SK-N-SH (cell line): ENCODE measurements at regions not wholly inside any gene's neighbourhood (a gene's known extent, or its start where the extent isn't known, plus 50 kb on each side); places are given as distances from the start of the nearest gene placed in this dataset.
"Not testable (repeated sequence)": the region's sequence is repeated elsewhere in the genome, so short reads cannot be mapped to it uniquely, and the experiment has no call there.

Experiments
- CTCF ChIA-PET: fragments of 300-600, 350-600 bp; formaldehyde crosslinking; extraction: SDS; loops from one replicate; lab custom pipeline; 2021; lab: Yijun Ruan, JAX
- POLR2A ChIA-PET: fragments of 350-600 bp; sonication (Branson Sonifier 250); formaldehyde crosslinking; extraction: SDS; loops from one replicate; lab custom pipeline; 2020; ENCODE audit warnings: antibody characterized with exemption, inconsistent platforms; lab: Yijun Ruan, JAX
- DNase-seq: peaks from one replicate; pipeline ENCODE4 v3.0.0; 2012
- H2AFZ ChIP-seq: fragments of 200-600 bp; sonication (generic); 2 replicates; pipeline ENCODE4 v1.8.1; 2016; ENCODE audit warnings: antibody characterized with exemption, mild to moderate bottlenecking, low read depth
- H3F3A ChIP-seq: fragments of 200-600 bp; sonication (generic); replicated peaks from 2 replicates; pipeline ENCODE3; 2016; ENCODE audit warnings: antibody characterized with exemption, mild to moderate bottlenecking; ENCODE audit not compliant: insufficient read depth
- H3K27ac ChIP-seq, 2 experiments: fragments of 200-500 bp in 1 of 2; fragments of 200-600 bp in 1 of 2; sonication (Bioruptor generic) in 1 of 2; sonication (generic), shearing (Covaris generic) in 1 of 2; 2 replicates each; pipeline versions ENCODE4 v1.5.1 to v1.6.1; 2014 to 2016; ENCODE audit warnings: low read depth in 2 of 2, inconsistent platforms in 1 of 2, low read length in 1 of 2, mild to moderate bottlenecking in 1 of 2, mixed read lengths in 1 of 2
- H3K27me3 ChIP-seq: fragments of 200-600 bp; sonication (generic), shearing (Covaris generic); 2 replicates; pipeline ENCODE4 v1.6.1; 2016; ENCODE audit warnings: mixed run types; ENCODE audit not compliant: insufficient read depth
- H3K36me3 ChIP-seq, 2 experiments: fragments of 200-500 bp in 1 of 2; fragments of 200-600 bp in 1 of 2; sonication (Bioruptor generic) in 1 of 2; sonication (generic) in 1 of 2; replicated peaks in 1 of 2; 2 replicates each; pipeline versions ENCODE3 to v1.5.1; 2014 to 2016; ENCODE audit warnings: low read length in 1 of 2, mild to moderate bottlenecking in 1 of 2; ENCODE audit not compliant: insufficient read depth in 2 of 2, control insufficient read depth in 1 of 2
- H3K4me1 ChIP-seq, 2 experiments: fragments of 200-500 bp in 1 of 2; fragments of 200-600 bp in 1 of 2; sonication (Bioruptor generic) in 1 of 2; sonication (generic), shearing (Covaris generic) in 1 of 2; 2 replicates each; pipeline versions ENCODE4 v1.5.1 to v1.6.1; 2014 to 2016; ENCODE audit warnings: low read depth in 1 of 2, low read length in 1 of 2, mixed run types in 1 of 2; ENCODE audit not compliant: insufficient read depth in 2 of 2, control insufficient read depth in 1 of 2
- H3K4me2 ChIP-seq: fragments of 200-600 bp; sonication (generic), shearing (Covaris generic); 2 replicates; pipeline ENCODE4 v1.6.1; 2017; ENCODE audit warnings: mixed run types
- H3K4me3 ChIP-seq, 2 experiments: fragments of 200-500 bp in 1 of 2; fragments of 200-600 bp in 1 of 2; sonication (Bioruptor generic) in 1 of 2; sonication (generic), shearing (Covaris generic) in 1 of 2; 2 replicates each; pipeline versions ENCODE4 v1.5.1 to v1.8.1; 2014 to 2016; ENCODE audit warnings: low read depth in 2 of 2, inconsistent platforms in 1 of 2, low read length in 1 of 2, mild to moderate bottlenecking in 1 of 2, mixed read lengths in 1 of 2, moderate library complexity in 1 of 2
- H3K79me2 ChIP-seq: fragments of 200-600 bp; sonication (generic); 2 replicates; pipeline ENCODE4 v1.8.1; 2017; ENCODE audit warnings: mild to moderate bottlenecking; ENCODE audit not compliant: insufficient read depth
- H3K9ac ChIP-seq: fragments of 200-600 bp; sonication (generic); 2 replicates; pipeline ENCODE4 v1.6.1; 2017; ENCODE audit warnings: mixed run types
- H3K9me2 ChIP-seq: fragments of 200-600 bp; sonication (generic); 2 replicates; pipeline ENCODE4 v1.6.1; 2017; ENCODE audit warnings: mixed run types
- H3K9me3 ChIP-seq: fragments of 200-600 bp; sonication (generic); 2 replicates; pipeline ENCODE4 v1.6.1; 2017; ENCODE audit warnings: mixed run types, mild to moderate bottlenecking, moderate library complexity
- H4K20me1 ChIP-seq: fragments of 200-600 bp; sonication (generic); 2 replicates; pipeline ENCODE4 v1.6.1; 2017; ENCODE audit warnings: mild to moderate bottlenecking, mixed run types; ENCODE audit not compliant: insufficient read depth
- WGBS: methylation state at CpG from one replicate; pipeline ENCODE4 v1.1.6; 2017; ENCODE audit warnings: low lambda C conversion rate; 5-methylcytosine and 5-hydroxymethylcytosine counted together

DNA sequence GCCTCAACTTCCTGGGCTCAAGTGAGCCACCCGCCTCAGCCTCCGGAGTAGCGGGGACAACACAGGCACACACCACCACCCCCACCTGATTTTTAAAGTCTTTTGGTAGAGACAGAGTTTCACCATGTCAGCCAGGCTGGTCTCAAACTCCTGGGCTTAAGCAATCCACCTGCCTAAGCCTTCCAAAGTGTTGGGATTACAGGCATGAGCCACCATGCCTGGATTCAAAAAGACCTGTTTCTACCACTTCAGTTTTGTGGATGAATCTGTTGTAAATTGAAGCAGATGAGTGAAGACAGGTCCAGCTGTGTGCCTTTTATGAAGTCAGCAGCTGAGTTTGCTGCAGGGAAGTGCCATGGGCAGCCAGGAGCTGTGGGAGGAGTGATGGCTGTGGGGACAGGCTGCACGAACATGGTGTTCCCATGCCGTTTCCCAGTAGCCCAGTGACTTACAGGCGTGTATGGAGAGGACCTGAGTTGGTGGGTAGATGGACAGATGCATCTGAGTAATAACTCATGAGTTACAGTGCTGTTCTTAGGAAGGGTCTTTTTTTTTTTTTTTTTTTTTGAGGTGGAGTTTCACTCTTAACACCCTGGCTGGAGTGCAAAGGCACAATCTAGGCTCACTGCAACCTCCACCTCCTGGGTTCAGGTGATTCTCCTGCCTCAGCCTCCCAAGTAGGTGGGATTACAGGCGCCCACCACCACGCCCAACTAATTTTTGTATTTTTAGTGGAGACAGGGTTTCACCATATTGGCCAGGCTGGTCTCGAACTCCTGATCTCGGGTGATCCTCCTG lies 122.5 kb upstream of the TPTE start:
- H4K20me1 ChIP-seq = not testable (repeated sequence)

DNA sequence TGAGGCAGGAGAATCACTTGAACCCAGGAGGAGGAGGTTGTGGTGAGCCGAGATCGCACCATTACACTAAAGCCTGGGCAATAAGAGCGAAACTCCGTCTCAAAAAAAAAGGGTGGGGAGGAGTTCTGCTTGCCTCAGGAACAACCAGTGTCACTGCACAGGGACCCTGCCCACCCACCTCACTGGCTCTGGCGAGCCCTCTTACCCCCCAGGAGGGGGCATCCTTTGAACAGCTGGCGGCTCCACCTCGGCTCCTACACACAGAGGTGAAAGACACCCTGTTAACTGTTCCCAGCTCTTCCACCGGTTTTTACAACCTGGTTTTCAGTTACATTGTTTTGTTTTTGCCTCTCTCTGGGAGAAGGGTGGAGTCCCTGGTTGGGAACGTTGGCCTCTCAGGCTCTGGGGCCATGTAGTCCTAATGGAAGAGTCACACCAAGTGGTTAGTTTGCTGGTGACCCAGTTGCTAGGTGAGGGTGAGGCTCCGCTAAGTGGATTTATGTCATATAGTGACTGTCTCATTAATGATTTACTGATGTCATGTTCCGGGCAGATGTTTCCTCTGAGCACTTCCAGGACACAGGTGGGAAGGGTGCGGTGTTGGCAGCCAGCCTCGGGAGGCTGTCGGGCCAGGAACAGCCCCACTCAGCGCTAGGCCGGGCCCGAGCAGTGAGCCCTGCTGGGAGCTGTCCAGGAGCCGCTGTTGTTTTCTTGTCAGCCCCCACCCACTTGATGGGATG lies 120.6 kb upstream of the TPTE start:
- CTCF ChIA-PET, H3K4me1 ChIP-seq: not testable (repeated sequence)

More for the DNA sequence above, 122.5 kb upstream of the TPTE start:
- H3K9ac ChIP-seq, H3K4me3 ChIP-seq, H3K36me3 ChIP-seq, H3K4me2 ChIP-seq, CTCF ChIA-PET, H2AFZ ChIP-seq, H3F3A ChIP-seq, H3K4me1 ChIP-seq, DNase-seq, H3K9me2 ChIP-seq, H3K27ac ChIP-seq, H3K9me3 ChIP-seq, POLR2A ChIA-PET, H3K79me2 ChIP-seq, H3K27me3 ChIP-seq: not testable (repeated sequence)
- WGBS = 20% methylated on average over 3 of the region's 10 CpGs

DNA sequence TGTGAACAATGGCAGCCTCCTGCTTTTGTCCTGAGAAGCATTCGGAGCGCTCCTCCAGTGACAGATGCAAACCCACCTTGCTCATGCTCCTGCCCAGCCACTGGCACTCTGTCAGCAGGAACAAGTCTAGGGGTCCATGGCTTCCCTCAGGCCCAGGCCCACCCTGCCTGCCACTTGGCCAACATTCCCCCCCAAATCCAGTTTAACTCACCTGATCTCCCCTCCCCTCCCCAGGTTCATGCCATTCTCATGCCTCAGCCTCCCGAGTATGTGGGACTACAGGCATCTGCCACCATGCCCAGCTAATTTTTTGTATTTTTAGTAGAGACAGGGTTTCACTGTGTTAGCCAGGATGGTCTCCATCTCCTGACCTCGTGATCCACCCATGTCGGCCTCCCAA lies 118.9 kb upstream of the TPTE start:
- CTCF ChIA-PET, H4K20me1 ChIP-seq, H3K9me2 ChIP-seq, H3K27me3 ChIP-seq, POLR2A ChIA-PET, DNase-seq, H3K36me3 ChIP-seq, H3K9ac ChIP-seq, H3K27ac ChIP-seq, H2AFZ ChIP-seq, H3K4me1 ChIP-seq, H3K9me3 ChIP-seq, H3K79me2 ChIP-seq, H3F3A ChIP-seq, H3K4me2 ChIP-seq, H3K4me3 ChIP-seq: not testable (repeated sequence)
- 14% methylated on average over 5 of the region's 5 CpGs for whole genome bisulfite sequencing

More for the DNA sequence above, 120.6 kb upstream of the TPTE start:
- POLR2A ChIA-PET, H3K36me3 ChIP-seq, H3K79me2 ChIP-seq, H3K4me3 ChIP-seq, H4K20me1 ChIP-seq, H3K27me3 ChIP-seq, H3K9me3 ChIP-seq, H3F3A ChIP-seq, H2AFZ ChIP-seq, H3K27ac ChIP-seq, H3K4me2 ChIP-seq, H3K9me2 ChIP-seq, H3K9ac ChIP-seq: not testable (repeated sequence)
- 12% methylated on average over 18 of the region's 18 CpGs for WGBS
- peak; percentile 1 for DNase-seq

DNA sequence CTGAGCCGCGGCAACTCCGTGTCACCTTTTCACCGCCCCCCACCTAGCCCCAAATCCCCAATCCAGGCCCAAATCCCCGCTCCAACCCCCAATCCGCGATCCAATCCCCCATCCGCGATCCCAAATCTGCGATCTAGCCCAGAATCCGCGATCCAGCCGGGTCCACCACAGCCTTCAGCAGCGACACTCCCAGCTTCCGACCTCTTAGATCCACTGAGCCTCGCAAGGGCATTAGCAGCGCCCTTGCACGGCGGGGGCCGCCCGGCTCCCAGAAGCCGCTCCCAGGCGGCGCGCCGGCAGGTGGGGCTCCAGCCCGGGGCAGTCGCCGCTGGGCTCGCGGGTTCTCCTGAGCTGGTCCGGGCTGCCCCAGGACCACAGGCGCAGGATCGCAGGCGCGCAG lies 116.1 kb upstream of the TPTE start:
- CTCF ChIA-PET, H3K4me2 ChIP-seq, POLR2A ChIA-PET: not testable (repeated sequence)

DNA sequence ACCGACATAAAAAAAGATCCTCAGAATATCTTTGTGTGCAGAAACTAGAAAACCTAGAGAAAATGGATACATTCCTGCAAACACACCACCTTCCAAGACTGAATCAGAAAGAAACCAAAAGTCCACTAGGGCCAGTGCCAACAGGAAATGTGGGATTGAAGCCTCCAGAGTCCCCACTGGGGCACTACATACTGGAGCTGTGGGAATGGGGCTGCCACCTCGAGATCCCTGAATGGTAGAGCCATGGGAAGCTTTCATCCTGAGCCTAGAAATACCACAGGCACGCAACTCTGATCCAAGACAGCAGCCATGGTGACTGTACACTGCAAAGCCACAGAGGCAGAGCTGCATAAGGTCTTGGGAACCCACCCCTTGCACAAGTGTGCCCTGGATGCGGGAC lies 111.6 kb upstream of the TPTE start:
- under 1% methylated on average over 3 of the region's 4 CpGs for whole genome bisulfite sequencing
- H3F3A ChIP-seq, H3K4me3 ChIP-seq, H3K9me3 ChIP-seq, H4K20me1 ChIP-seq, H3K4me2 ChIP-seq, H3K9ac ChIP-seq, DNase-seq, POLR2A ChIA-PET, H3K4me1 ChIP-seq, CTCF ChIA-PET, H3K79me2 ChIP-seq, H3K27ac ChIP-seq, H2AFZ ChIP-seq, H3K27me3 ChIP-seq, H3K36me3 ChIP-seq, H3K9me2 ChIP-seq: not testable (repeated sequence)

More for the DNA sequence above, 116.1 kb upstream of the TPTE start:
- not testable (repeated sequence) for H4K20me1 ChIP-seq, H2AFZ ChIP-seq, DNase-seq, H3K9me2 ChIP-seq, H3K36me3 ChIP-seq, H3K27me3 ChIP-seq, H3K9ac ChIP-seq, H3K4me1 ChIP-seq, H3K9me3 ChIP-seq, H3F3A ChIP-seq, H3K27ac ChIP-seq, H3K4me3 ChIP-seq, H3K79me2 ChIP-seq
- 49% methylated on average over 36 of the region's 36 CpGs for WGBS

DNA sequence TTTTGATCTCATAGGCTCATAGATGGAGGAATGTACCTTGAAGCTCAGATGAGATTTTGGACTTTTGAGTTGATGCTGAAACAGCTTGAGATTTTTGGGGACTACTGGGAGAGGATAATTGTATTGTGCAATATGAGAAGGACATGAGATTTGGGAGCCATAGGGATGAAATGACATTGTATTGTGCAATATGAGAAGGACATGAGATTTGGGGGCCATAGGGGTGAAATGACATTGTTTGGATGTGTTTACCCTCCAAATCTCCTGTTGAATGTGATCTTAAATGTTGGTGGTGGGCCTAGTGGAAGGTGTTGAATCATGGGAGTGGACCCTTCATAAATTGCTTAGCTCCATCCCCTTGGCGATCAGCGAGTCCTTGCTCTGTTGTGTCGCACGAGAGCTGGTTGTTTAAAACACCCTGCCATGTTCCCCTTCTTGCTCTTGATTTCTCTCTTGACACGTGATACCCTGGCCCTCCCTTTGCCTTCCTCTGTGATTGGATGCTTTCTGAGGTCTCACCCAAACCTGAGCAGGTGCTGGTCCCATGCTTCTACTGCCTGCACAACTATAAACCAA lies 110.9 kb upstream of the TPTE start:
- H3K27me3 ChIP-seq, H3K9me2 ChIP-seq, POLR2A ChIA-PET, DNase-seq, H3K27ac ChIP-seq, H4K20me1 ChIP-seq, H3K4me3 ChIP-seq, H3K9me3 ChIP-seq, H3K79me2 ChIP-seq, H3K4me1 ChIP-seq, H3K9ac ChIP-seq, CTCF ChIA-PET, H3K4me2 ChIP-seq, H3F3A ChIP-seq, H3K36me3 ChIP-seq, H2AFZ ChIP-seq: not testable (repeated sequence)
- 0% methylated on average over 5 of the region's 5 CpGs for WGBS
